Neuronal stem cell (in vitro differentiated cells): ENCODE measurements at regions not wholly inside any gene's neighbourhood (a gene's known extent, or its start where the extent isn't known, plus 50 kb on each side); places are given as distances from the start of the nearest gene placed in this dataset.
A peak's percentile ranks its signal among the peaks of the same experiment; 100 is the strongest.

Experiments used
- DNase-seq: peaks from one replicate; pipeline ENCODE4 v3.0.0-alpha.2; 2013; ENCODE audit warnings: low spot score
- H2AFZ ChIP-seq: one replicate; pipeline ENCODE4 v1.6.1; 2013; ENCODE audit warnings: mild to moderate bottlenecking, low read length, inconsistent platforms
- H2AK5ac ChIP-seq: 2 replicates; pipeline ENCODE4 v1.6.1; 2013; ENCODE audit warnings: low read depth, mild to moderate bottlenecking, inconsistent platforms, low read length, moderate library complexity, mixed read lengths
- H2BK120ac ChIP-seq: 2 replicates; pipeline ENCODE4 v1.6.1; 2013; ENCODE audit warnings: low read depth, mild to moderate bottlenecking, inconsistent platforms, low read length, moderate library complexity, mixed read lengths
- H2BK12ac ChIP-seq: one replicate; pipeline ENCODE4 v1.6.1; 2013; ENCODE audit warnings: low read length, inconsistent platforms
- H2BK15ac ChIP-seq: 2 replicates; pipeline ENCODE4 v1.6.1; 2013; ENCODE audit warnings: mild to moderate bottlenecking, low read length, inconsistent platforms, mixed read lengths
- H2BK5ac ChIP-seq: one replicate; pipeline ENCODE4 v1.6.1; 2013; ENCODE audit warnings: inconsistent platforms, mild to moderate bottlenecking, low read length, moderate library complexity
- H3K14ac ChIP-seq: one replicate; pipeline ENCODE4 v1.6.1; 2013; ENCODE audit warnings: low read length, inconsistent platforms
- H3K18ac ChIP-seq: 2 replicates; pipeline ENCODE4 v1.6.1; 2013; ENCODE audit warnings: low read length, inconsistent platforms
- H3K23ac ChIP-seq: 2 replicates; pipeline ENCODE4 v1.6.1; 2013; ENCODE audit warnings: low read depth, mild to moderate bottlenecking, mixed read lengths, low read length, inconsistent platforms; ENCODE audit not compliant: poor library complexity
- H3K27ac ChIP-seq: replicated peaks from 3 replicates; pipeline ENCODE4 v1.5.1; 2013; ENCODE audit warnings: low read length, inconsistent platforms
- H3K27me3 ChIP-seq, 3 experiments: 2 replicates each; pipeline ENCODE4 v1.6.1; 2013; ENCODE audit warnings: low read length in 3 of 3, mild to moderate bottlenecking in 2 of 3, inconsistent platforms in 1 of 3, low read depth in 1 of 3, mixed read lengths in 1 of 3, moderate library complexity in 1 of 3; ENCODE audit not compliant: control insufficient read depth in 3 of 3, insufficient read depth in 3 of 3
- H3K36me3 ChIP-seq, 2 donors: replicated peaks in 1 of 2; 2 replicates each; pipeline ENCODE4 v1.6.1; 2013; ENCODE audit warnings: low read length in 2 of 2; ENCODE audit not compliant: control insufficient read depth in 2 of 2, insufficient read depth in 2 of 2
- H3K4ac ChIP-seq: 2 replicates; pipeline ENCODE4 v1.6.1; 2013; ENCODE audit warnings: inconsistent platforms, mild to moderate bottlenecking, low read length, moderate library complexity
- H3K4me1 ChIP-seq, 2 donors: 1 replicate in 1 of 2; 2 replicates in 1 of 2; pipeline ENCODE4 v1.6.1; 2013; ENCODE audit warnings: low read length in 2 of 2, low read depth in 1 of 2; ENCODE audit not compliant: control insufficient read depth in 2 of 2, insufficient read depth in 1 of 2
- H3K4me2 ChIP-seq: one replicate; pipeline ENCODE4 v1.6.1; 2013; ENCODE audit warnings: mild to moderate bottlenecking, low read length, inconsistent platforms; ENCODE audit not compliant: insufficient read depth, poor library complexity, severe bottlenecking
- H3K4me3 ChIP-seq, 2 donors: 2 replicates each; pipeline ENCODE4 v1.5.1; 2013; ENCODE audit warnings: low read length in 2 of 2, mild to moderate bottlenecking in 2 of 2, inconsistent platforms in 1 of 2, moderate library complexity in 1 of 2
- H3K79me1 ChIP-seq: one replicate; pipeline ENCODE4 v1.6.1; 2013; ENCODE audit warnings: low read depth, mild to moderate bottlenecking, inconsistent platforms, low read length, moderate library complexity
- H3K9ac ChIP-seq: one replicate; pipeline ENCODE4 v1.6.1; 2013; ENCODE audit warnings: mild to moderate bottlenecking, low read depth, low read length, inconsistent platforms; ENCODE audit not compliant: poor library complexity
- H3K9me3 ChIP-seq, 2 donors: replicated peaks in 1 of 2; 2 replicates each; pipeline versions ENCODE3 to v1.6.1; 2013; ENCODE audit warnings: low read length in 2 of 2, mild to moderate bottlenecking in 2 of 2, inconsistent platforms in 1 of 2, low read depth in 1 of 2, mixed read lengths in 1 of 2, moderate library complexity in 1 of 2; ENCODE audit not compliant: control insufficient read depth in 2 of 2, insufficient read depth in 1 of 2
- H4K8ac ChIP-seq: one replicate; pipeline ENCODE4 v1.6.1; 2013; ENCODE audit warnings: low read depth, mild to moderate bottlenecking, inconsistent platforms, low read length, moderate library complexity
- H4K91ac ChIP-seq: one replicate; pipeline ENCODE4 v1.6.1; 2013; ENCODE audit warnings: low read length, low read depth, mild to moderate bottlenecking, inconsistent platforms; ENCODE audit not compliant: poor library complexity
- whole genome bisulfite sequencing, 2 donors: extraction: QIAGEN DNeasy Blood & Tissue Kit; methylation state at CpG; one replicate each; pipeline ENCODE4 v1.1.7; 2013; ENCODE audit warnings: missing lambda C conversion rate in 2 of 2, mixed read lengths in 1 of 2; ENCODE audit not compliant: insufficient read length in 2 of 2, insufficient replicate concordance in 1 of 2; ENCODE audit errors: extremely low coverage in 2 of 2; 5-methylcytosine and 5-hydroxymethylcytosine counted together

GRCh38 chrX:75642811-75643361, 120.0 kb upstream of the ZDHHC15 start:
- no peak overlapping the region for H2BK12ac ChIP-seq
- no peaks in the 10 kb centered on the region for H3K4me1 ChIP-seq
- no peak overlapping the region for H3K9ac ChIP-seq
- no peak overlapping the region for H4K91ac ChIP-seq
- DNase-seq = no peak
- H3K4ac ChIP-seq = no peak overlapping the region
- no peak overlapping the region for H2AK5ac ChIP-seq
- no peaks in the 10 kb centered on the region for H3K36me3 ChIP-seq
- H3K9me3 ChIP-seq = no peaks in the 10 kb centered on the region
- H3K27ac ChIP-seq = no peak overlapping the region
- no peak overlapping the region for H3K18ac ChIP-seq
- H2AFZ ChIP-seq = no peak overlapping the region
- H3K4me2 ChIP-seq = no peak overlapping the region
- no peak overlapping the region for H3K23ac ChIP-seq
- no peaks in the 10 kb centered on the region for H3K79me1 ChIP-seq
- no peak overlapping the region for H2BK5ac ChIP-seq
- H2BK120ac ChIP-seq = no peak overlapping the region
- no peak overlapping the region for H2BK15ac ChIP-seq
- no peak overlapping the region for H3K4me3 ChIP-seq
- no peak overlapping the region for H4K8ac ChIP-seq
- no CpG with 5 or more reads among the region's 3 CpGs for WGBS, 2 donors
- H3K27me3 ChIP-seq = no peaks in the 10 kb centered on the region
- H3K14ac ChIP-seq = no peak overlapping the region

GRCh38 chrX:75638332-75638731, 115.5 kb upstream of the ZDHHC15 start:
- Histone ChIP-seq H3K9me3 (no peaks in the 10 kb centered on the region), H3K4me3 (no peak overlapping the region), H3K23ac (no peak overlapping the region), H3K9ac (no peak overlapping the region), H4K91ac (no peak overlapping the region), H2AFZ (no peak overlapping the region), H2AK5ac (no peak overlapping the region), H2BK120ac (no peak overlapping the region), H2BK15ac (no peak overlapping the region), H3K79me1 (no peaks in the 10 kb centered on the region), H3K4ac (no peak overlapping the region), H4K8ac (no peak overlapping the region), H3K27ac (peak overlapping the region; percentile 35), H3K4me2 (no peak overlapping the region), H2BK5ac (no peak overlapping the region), H3K14ac (no peak overlapping the region), H3K27me3 (no peaks in the 10 kb centered on the region), H3K4me1 (no peaks in the 10 kb centered on the region), H3K36me3 (no peaks in the 10 kb centered on the region), H3K18ac (no peak overlapping the region), H2BK12ac (no peak overlapping the region)
- WGBS, 2 donors = no CpG with 5 or more reads among the region's 3 CpGs
- DNase-seq = no peak

- Histone ChIP-seq H2BK15ac (no peak overlapping the region), H4K8ac (no peak overlapping the region), H2BK5ac (no peak overlapping the region), H3K36me3 (no peaks in the 10 kb centered on the region), H2BK12ac (no peak overlapping the region), H3K27me3 (no peaks in the 10 kb centered on the region), H3K14ac (no peak overlapping the region), H3K4me2 (no peak overlapping the region), H4K91ac (no peak overlapping the region), H3K4me3 (no peak overlapping the region), H3K4me1 (no peaks in the 10 kb centered on the region), H3K27ac (no peak overlapping the region), H3K79me1 (no peaks in the 10 kb centered on the region), H3K18ac (no peak overlapping the region), H3K4ac (no peak overlapping the region), H3K9me3 (no peaks in the 10 kb centered on the region), H2AFZ (no peak overlapping the region), H3K23ac (no peak overlapping the region), H2BK120ac (no peak overlapping the region), H3K9ac (no peak overlapping the region), H2AK5ac (no peak overlapping the region)
- DNase-seq = no peak
- WGBS, 2 donors = no CpG with 5 or more reads among the region's 1 CpG
These were observed 102.4 kb upstream of the ZDHHC15 start for GRCh38 chrX:75625232-75625631.

GRCh38 chrX:75623535-75623934, 100.7 kb upstream of the ZDHHC15 start:
- no peak overlapping the region for H3K4me3 ChIP-seq
- H3K36me3 ChIP-seq = no peaks in the 10 kb centered on the region
- no peak overlapping the region for H3K4ac ChIP-seq
- no peak overlapping the region for H2BK12ac ChIP-seq
- H4K8ac ChIP-seq = no peak overlapping the region
- no peak overlapping the region for H3K18ac ChIP-seq
- no peak overlapping the region for H3K4me2 ChIP-seq
- no peak overlapping the region for H3K23ac ChIP-seq
- no peaks in the 10 kb centered on the region for H3K27me3 ChIP-seq
- no peak overlapping the region for H2AFZ ChIP-seq
- no peak overlapping the region for H2BK15ac ChIP-seq
- H3K9me3 ChIP-seq = no peaks in the 10 kb centered on the region
- H2AK5ac ChIP-seq = no peak overlapping the region
- H3K27ac ChIP-seq = no peak overlapping the region
- no peak overlapping the region for H3K14ac ChIP-seq
- H3K4me1 ChIP-seq = no peaks in the 10 kb centered on the region
- no peak overlapping the region for H3K9ac ChIP-seq
- no peak for DNase-seq
- no peaks in the 10 kb centered on the region for H3K79me1 ChIP-seq
- H4K91ac ChIP-seq = no peak overlapping the region
- WGBS, 2 donors = no CpG with 5 or more reads among the region's 1 CpG
- H2BK120ac ChIP-seq = no peak overlapping the region
- no peak overlapping the region for H2BK5ac ChIP-seq
